GM12864 (cell line): ENCODE measurements at regions not wholly inside any gene's neighbourhood (a gene's known extent, or its start where the extent isn't known, plus 50 kb on each side); places are given as distances from the start of the nearest gene placed in this dataset.

Experiments
- DNase-seq: peaks from one replicate; pipeline ENCODE4 v3.0.0-alpha.2; 2011; ENCODE audit warnings: low read depth
- H3K4me3 ChIP-seq: 2 replicates; pipeline ENCODE4 v1.5.1; 2011; ENCODE audit warnings: mild to moderate bottlenecking, low read depth, low read length, control low read depth
- CTCF ChIP-seq: IDR thresholded peaks from 2 replicates; pipeline ENCODE4 v1.5.1; 2011; ENCODE audit warnings: low read depth, mild to moderate bottlenecking, moderate library complexity, low read length, control low read depth, inconsistent platforms; ENCODE audit errors: missing control alignments

GRCh38 chr4:153906231-153906630 is 117.3 kb upstream of the SFRP2 start:
- no peak overlapping the region for H3K4me3 ChIP-seq

GRCh38 chr4:153905231-153905630 is 116.3 kb upstream of the SFRP2 start:
- no peak for TF ChIP-seq CTCF

More at GRCh38 chr4:153906231-153906630, 117.3 kb upstream of the SFRP2 start:
- no peak for DNase-seq
- TF ChIP-seq CTCF = no peak

GRCh38 chr4:153904011-153904410 is 115.1 kb upstream of the SFRP2 start:
- TF ChIP-seq CTCF = no peak
- H3K4me3 ChIP-seq = no peak overlapping the region
- no peak for DNase-seq

More at GRCh38 chr4:153905231-153905630, 116.3 kb upstream of the SFRP2 start:
- DNase-seq = no peak
- H3K4me3 ChIP-seq = no peak overlapping the region

- DNase-seq = no peak
- no peak overlapping the region for H3K4me3 ChIP-seq
- no peak for TF ChIP-seq CTCF
Observed at GRCh38 chr4:153901220-153901619, 112.3 kb upstream of the SFRP2 start.

GRCh38 chr4:153900426-153900825 is 111.5 kb upstream of the SFRP2 start:
- no peak for TF ChIP-seq CTCF
- H3K4me3 ChIP-seq = no peak overlapping the region
- DNase-seq = no peak

GRCh38 chr4:153890761-153891160 is 101.9 kb upstream of the SFRP2 start:
- no peak for DNase-seq
- H3K4me3 ChIP-seq = no peak overlapping the region
- no peak for TF ChIP-seq CTCF

GRCh38 chr4:153887217-153887616 is 98.3 kb upstream of the SFRP2 start:
- TF ChIP-seq CTCF = no peak
- no peak overlapping the region for H3K4me3 ChIP-seq
- DNase-seq = no peak
